Fibroblast of lung (primary cell): ENCODE measurements at regions not wholly inside any gene's neighbourhood (a gene's known extent, or its start where the extent isn't known, plus 50 kb on each side); places are given as distances from the start of the nearest gene placed in this dataset.

Experiments
- DNase-seq, 2 donors: peaks; one replicate each; pipeline versions ENCODE4 v3.0.0 to v3.0.0-alpha.2; 2010; ENCODE audit warnings: low read depth in 2 of 2
- H2AFZ ChIP-seq: 2 replicates; pipeline ENCODE4 v1.5.1; 2012; ENCODE audit warnings: low read length, control low read depth, inconsistent platforms
- H3K27ac ChIP-seq: 2 replicates; pipeline ENCODE4 v1.5.1; 2011; ENCODE audit warnings: low read length, control low read depth; ENCODE audit not compliant: insufficient read depth
- H3K27me3 ChIP-seq: 2 replicates; pipeline ENCODE4 v1.5.1; 2011; ENCODE audit warnings: mild to moderate bottlenecking, low read length; ENCODE audit not compliant: control insufficient read depth, insufficient read depth
- H3K36me3 ChIP-seq: 2 replicates; pipeline ENCODE4 v1.5.1; 2011; ENCODE audit warnings: low read length; ENCODE audit not compliant: control insufficient read depth, insufficient read depth
- H3K4me1 ChIP-seq: 2 replicates; pipeline ENCODE4 v1.5.1; 2011; ENCODE audit warnings: low read length; ENCODE audit not compliant: control insufficient read depth, insufficient read depth; ENCODE audit errors: extremely low read depth
- H3K4me2 ChIP-seq: 2 replicates; pipeline ENCODE4 v1.5.1; 2011; ENCODE audit warnings: low read length, control low read depth; ENCODE audit not compliant: insufficient read depth; ENCODE audit errors: extremely low read depth
- H3K4me3 ChIP-seq, 4 experiments: fragments of 200-600 bp in 1 of 4; sonication (generic) in 1 of 4; replicated peaks in 1 of 4; 2 replicates each; pipeline ENCODE4 v1.5.1; 2011 to 2016; ENCODE audit warnings: low read length in 4 of 4, low read depth in 3 of 4, mild to moderate bottlenecking in 3 of 4, control low read depth in 2 of 4, inconsistent platforms in 1 of 4, mixed read lengths in 1 of 4; ENCODE audit not compliant: insufficient read depth in 1 of 4; ENCODE audit errors: control extremely low read depth in 1 of 4
- H3K79me2 ChIP-seq: 2 replicates; pipeline ENCODE4 v1.5.1; 2012; ENCODE audit warnings: mild to moderate bottlenecking, low read length, inconsistent platforms; ENCODE audit not compliant: control insufficient read depth, insufficient read depth
- H3K9ac ChIP-seq: 2 replicates; pipeline ENCODE4 v1.5.1; 2011; ENCODE audit warnings: mild to moderate bottlenecking, low read length, control low read depth; ENCODE audit not compliant: insufficient read depth
- H3K9me3 ChIP-seq: 2 replicates; pipeline ENCODE4 v1.5.1; 2012; ENCODE audit warnings: low read depth, low read length; ENCODE audit not compliant: control insufficient read depth, insufficient read depth
- H4K20me1 ChIP-seq: 2 replicates; pipeline ENCODE4 v1.5.1; 2011; ENCODE audit warnings: low read length; ENCODE audit not compliant: control insufficient read depth, insufficient read depth; ENCODE audit errors: extremely low read depth
- EZH2 ChIP-seq: IDR thresholded peaks from 2 replicates; pipeline ENCODE4 v1.5.1; 2012; ENCODE audit warnings: low read length, control low read depth, mild to moderate bottlenecking; ENCODE audit errors: missing control alignments
- TF ChIP-seq, protein P1 (sequence below), 2 donors: IDR thresholded peaks in 1 of 2; conservative IDR thresholded peaks in 1 of 2; 1 replicate in 1 of 2; 2 replicates in 1 of 2; pipeline ENCODE4 v1.5.1; 2011 to 2012; ENCODE audit warnings: low read length in 2 of 2, control low read depth in 1 of 2, inconsistent platforms in 1 of 2, low read depth in 1 of 2, mild to moderate bottlenecking in 1 of 2

DNA sequence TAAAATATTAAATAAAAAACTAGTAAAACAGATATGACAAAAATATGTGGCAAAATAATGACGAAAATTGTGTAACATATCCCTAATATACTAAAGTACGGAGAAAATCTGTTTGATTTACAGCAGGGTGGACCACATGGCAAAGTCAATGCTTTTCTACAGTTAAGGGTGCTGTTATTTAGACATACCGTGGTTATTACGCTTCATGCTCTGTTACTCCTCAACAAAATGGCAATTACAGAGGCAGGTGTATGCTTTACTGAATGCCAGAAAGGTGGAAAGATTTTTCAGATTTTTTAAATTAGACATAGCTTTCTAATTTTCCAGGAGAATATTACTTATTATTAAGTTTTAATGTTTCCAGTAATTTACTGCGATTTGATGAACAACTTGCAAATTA is 343.9 kb upstream of the DPYD start:
- H2AFZ ChIP-seq: no peak overlapping the region
- H3K36me3 ChIP-seq: no peaks in the 10 kb centered on the region
- DNase-seq: no peak
- H3K9ac ChIP-seq: no peak overlapping the region
- TF ChIP-seq, protein P1, sequence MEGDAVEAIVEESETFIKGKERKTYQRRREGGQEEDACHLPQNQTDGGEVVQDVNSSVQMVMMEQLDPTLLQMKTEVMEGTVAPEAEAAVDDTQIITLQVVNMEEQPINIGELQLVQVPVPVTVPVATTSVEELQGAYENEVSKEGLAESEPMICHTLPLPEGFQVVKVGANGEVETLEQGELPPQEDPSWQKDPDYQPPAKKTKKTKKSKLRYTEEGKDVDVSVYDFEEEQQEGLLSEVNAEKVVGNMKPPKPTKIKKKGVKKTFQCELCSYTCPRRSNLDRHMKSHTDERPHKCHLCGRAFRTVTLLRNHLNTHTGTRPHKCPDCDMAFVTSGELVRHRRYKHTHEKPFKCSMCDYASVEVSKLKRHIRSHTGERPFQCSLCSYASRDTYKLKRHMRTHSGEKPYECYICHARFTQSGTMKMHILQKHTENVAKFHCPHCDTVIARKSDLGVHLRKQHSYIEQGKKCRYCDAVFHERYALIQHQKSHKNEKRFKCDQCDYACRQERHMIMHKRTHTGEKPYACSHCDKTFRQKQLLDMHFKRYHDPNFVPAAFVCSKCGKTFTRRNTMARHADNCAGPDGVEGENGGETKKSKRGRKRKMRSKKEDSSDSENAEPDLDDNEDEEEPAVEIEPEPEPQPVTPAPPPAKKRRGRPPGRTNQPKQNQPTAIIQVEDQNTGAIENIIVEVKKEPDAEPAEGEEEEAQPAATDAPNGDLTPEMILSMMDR (conservative IDR thresholded peaks at IDR 0.05 in 1 of 2, IDR thresholded peaks at IDR 0.05 in 1 of 2; ENCODE audit: low read depth in 1 of 2, low read length in 2 of 2): no peak
- no peak for TF ChIP-seq EZH2
- no peak overlapping the region for H3K4me2 ChIP-seq
- no peaks in the 10 kb centered on the region for H3K79me2 ChIP-seq
- no peaks in the 10 kb centered on the region for H4K20me1 ChIP-seq
- H3K4me1 ChIP-seq: no peaks in the 10 kb centered on the region
- H3K27ac ChIP-seq: no peak overlapping the region
- no peaks in the 10 kb centered on the region for H3K27me3 ChIP-seq
- H3K4me3 ChIP-seq: no peak overlapping the region
- no peaks in the 10 kb centered on the region for H3K9me3 ChIP-seq

- Histone ChIP-seq H3K27ac (no peak overlapping the region), H3K9ac (no peak overlapping the region), H3K4me1 (no peaks in the 10 kb centered on the region), H4K20me1 (no peaks in the 10 kb centered on the region), H3K4me2 (no peak overlapping the region), H3K36me3 (no peaks in the 10 kb centered on the region), H3K9me3 (no peaks in the 10 kb centered on the region), H3K79me2 (no peaks in the 10 kb centered on the region), H3K27me3 (no peaks in the 10 kb centered on the region), H3K4me3 (no peak overlapping the region), H2AFZ (no peak overlapping the region)
- DNase-seq: no peak
- TF ChIP-seq, protein P1 (conservative IDR thresholded peaks at IDR 0.05 in 1 of 2, IDR thresholded peaks at IDR 0.05 in 1 of 2; ENCODE audit: low read depth in 1 of 2, low read length in 2 of 2): no peak
- TF ChIP-seq EZH2: no peak
These were observed 340.0 kb upstream of the DPYD start for GRCh38 chr1:98260839-98261238.

DNA sequence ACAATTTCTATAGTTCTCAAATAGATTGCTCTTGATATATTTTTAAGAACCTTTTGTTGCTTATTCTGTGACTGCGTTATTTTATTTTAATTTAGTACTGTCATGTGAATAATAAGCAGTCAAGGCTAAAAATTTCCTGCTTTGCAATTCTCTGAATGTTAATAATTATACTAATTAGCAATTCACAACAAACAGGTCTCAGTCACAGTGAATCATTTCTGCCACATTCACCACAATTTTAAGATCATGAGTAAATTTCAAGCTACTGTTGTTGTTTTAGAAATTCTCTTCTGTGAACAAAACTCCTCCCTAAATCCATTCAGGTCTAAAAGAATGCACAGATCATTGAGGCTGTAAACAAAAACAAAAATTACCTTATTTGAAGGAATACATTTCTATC is 339.6 kb upstream of the DPYD start:
- Histone ChIP-seq H2AFZ (no peak overlapping the region), H3K27me3 (no peaks in the 10 kb centered on the region), H3K36me3 (no peaks in the 10 kb centered on the region), H3K79me2 (no peaks in the 10 kb centered on the region), H3K9ac (no peak overlapping the region), H3K4me3 (no peak overlapping the region), H3K4me2 (no peak overlapping the region), H3K9me3 (no peaks in the 10 kb centered on the region), H3K4me1 (no peaks in the 10 kb centered on the region), H4K20me1 (no peaks in the 10 kb centered on the region), H3K27ac (no peak overlapping the region)
- DNase-seq: no peak
- TF ChIP-seq EZH2: no peak
- TF ChIP-seq, protein P1 (conservative IDR thresholded peaks at IDR 0.05 in 1 of 2, IDR thresholded peaks at IDR 0.05 in 1 of 2; ENCODE audit: low read depth in 1 of 2, low read length in 2 of 2): no peak
